ENCODE measurements at regions not wholly inside any gene's neighbourhood (a gene's known extent, or its start where the extent isn't known, plus 50 kb on each side); places are given as distances from the start of the nearest gene placed in this dataset.

GRCh38 chr3:170636400-170636973 is 50.6 kb upstream of the SLC7A14 start:
- no peaks in the 10 kb centered on the region for H3K36me3 ChIP-seq
- no peaks in the 10 kb centered on the region for H3K9me3 ChIP-seq
- no peak overlapping the region for H3K27ac ChIP-seq
- FAIRE-seq (no peak), ATAC-seq (no peak), DNase-seq (no peak)
- H3K4me1 ChIP-seq: peaks cover 0 to 13% (median 7%) of the 10 kb centered on the region in 3 donors
- 79 to 85% methylated on average over 5 of the region's 5 CpGs for WGBS, 2 donors
- H3K4me3 ChIP-seq: no peak overlapping the region
- no peak for TF ChIP-seq CTCF (IDR thresholded peaks at IDR 0.05)
- intact Hi-C loops (cut with DNase I): no loop called here
- no peaks in the 10 kb centered on the region for H3K27me3 ChIP-seq
